GM12892 (cell line): ENCODE measurements at regions not wholly inside any gene's neighbourhood (a gene's known extent, or its start where the extent isn't known, plus 50 kb on each side); places are given as distances from the start of the nearest gene placed in this dataset.

Experiments
- POLR2A ChIP-seq: IDR thresholded peaks from 2 replicates; pipeline ENCODE4 v1.6.1; 2011; ENCODE audit warnings: low read depth, low read length, control low read depth
- POLR2AphosphoS5 ChIP-seq: IDR thresholded peaks from 2 replicates; pipeline ENCODE4 v1.6.1; 2011; ENCODE audit warnings: low read depth, low read length, control low read depth

DNA sequence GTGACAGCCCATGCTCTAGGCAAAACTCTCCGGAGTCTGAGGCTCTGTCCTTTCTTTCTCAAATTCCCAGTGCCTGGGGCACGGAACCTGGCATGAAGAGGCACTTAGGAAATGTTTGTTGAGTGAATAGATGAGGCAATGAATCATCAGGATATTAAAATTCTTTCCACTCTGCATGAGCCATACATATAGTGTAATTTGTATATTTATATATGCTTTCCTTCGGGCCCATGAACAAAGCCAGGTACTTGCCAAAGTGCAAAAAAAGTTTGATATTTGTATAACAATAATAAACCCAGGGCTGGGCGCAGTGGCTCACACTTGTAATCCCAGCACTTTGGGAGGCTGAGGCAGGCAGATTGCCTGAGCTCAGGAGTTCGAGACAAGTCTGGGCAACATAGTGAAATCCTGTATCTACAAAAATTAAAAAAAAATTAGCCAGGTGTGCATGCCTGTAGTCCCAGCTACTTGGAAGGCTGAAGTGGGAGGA is 212.3 kb upstream of the ZNF217 start:
- TF ChIP-seq POLR2A (no peak), POLR2AphosphoS5 (no peak)
